ENCODE measurements at regions not wholly inside any gene's neighbourhood (a gene's known extent, or its start where the extent isn't known, plus 50 kb on each side); places are given as distances from the start of the nearest gene placed in this dataset.
"Not testable (repeated sequence)": the region's sequence is repeated elsewhere in the genome, so short reads cannot be mapped to it uniquely, and the experiment has no call there.

GRCh38 chr15:30030345-30030744 is 52.4 kb upstream of the GOLGA8J start:
- DNase-seq (ENCODE audit: extremely low read depth, low read depth, low spot score), result no peak

- no peak for DNase-seq (ENCODE audit: extremely low read depth, low read depth, low spot score)
Measured at GRCh38 chr15:30023798-30024295, 58.9 kb upstream of the GOLGA8J start.

GRCh38 chr15:30010746-30011145 is 72.0 kb upstream of the GOLGA8J start:
- DNase-seq (ENCODE audit: extremely low read depth, low read depth, low spot score), result no peak

- no peak for DNase-seq (ENCODE audit: extremely low read depth, low read depth, low spot score)
Measured at GRCh38 chr15:30008156-30008555, 74.6 kb upstream of the GOLGA8J start.

- no peak for DNase-seq (ENCODE audit: extremely low read depth, low read depth, low spot score)
Measured at GRCh38 chr15:30001602-30002001, 81.2 kb upstream of the GOLGA8J start.

GRCh38 chr15:29998033-29998432 is 84.7 kb upstream of the GOLGA8J start:
- DNase-seq (ENCODE audit: extremely low read depth, low read depth, low spot score), result no peak

GRCh38 chr15:29997499-29997898 is 85.3 kb upstream of the GOLGA8J start:
- DNase-seq (ENCODE audit: extremely low read depth, low read depth, low spot score), result no peak

- DNase-seq (ENCODE audit: extremely low read depth, low read depth, low spot score), result no peak
Measured at GRCh38 chr15:29994284-29994683, 88.5 kb upstream of the GOLGA8J start.

- no peak for DNase-seq (ENCODE audit: extremely low read depth, low read depth, low spot score)
Measured at GRCh38 chr15:29990954-29991353, 91.8 kb upstream of the GOLGA8J start.

- DNase-seq (ENCODE audit: extremely low read depth, low read depth, low spot score), result no peak
Measured at GRCh38 chr15:29990035-29990434, 92.7 kb upstream of the GOLGA8J start.

GRCh38 chr15:29988701-29989100 is 94.1 kb upstream of the GOLGA8J start:
- DNase-seq (ENCODE audit: extremely low read depth, low read depth, low spot score), result no peak

- no peak for DNase-seq (ENCODE audit: extremely low read depth, low read depth, low spot score)
Measured at GRCh38 chr15:29986946-29987345, 95.8 kb upstream of the GOLGA8J start.

- DNase-seq (ENCODE audit: extremely low read depth, low read depth, low spot score), result no peak
Measured at GRCh38 chr15:29978411-29979382, 104.1 kb upstream of the GOLGA8J start.

- not testable (repeated sequence) for DNase-seq (ENCODE audit: extremely low read depth, low read depth, low spot score)
Measured at GRCh38 chr15:29974056-29974455, 108.7 kb upstream of the GOLGA8J start.

GRCh38 chr15:29972051-29972450 is 110.7 kb upstream of the GOLGA8J start:
- no peak for DNase-seq (ENCODE audit: extremely low read depth, low read depth, low spot score)

GRCh38 chr15:29970402-29970695 is 112.4 kb upstream of the GOLGA8J start:
- peak; percentile 5 for DNase-seq (ENCODE audit: extremely low read depth, low read depth, low spot score)

GRCh38 chr15:29969562-29970401 is 113.0 kb upstream of the GOLGA8J start:
- no peak for DNase-seq (ENCODE audit: extremely low read depth, low read depth, low spot score)

- DNase-seq (ENCODE audit: extremely low read depth, low read depth, low spot score), result no peak
Measured at GRCh38 chr15:29968895-29969561, 113.7 kb upstream of the GOLGA8J start.

- DNase-seq (ENCODE audit: extremely low read depth, low read depth, low spot score), result no peak
Measured at GRCh38 chr15:29968099-29968894, 114.5 kb upstream of the GOLGA8J start.

GRCh38 chr15:29962407-29962806 is 120.3 kb upstream of the GOLGA8J start:
- no peak for DNase-seq (ENCODE audit: extremely low read depth, low read depth, low spot score)

All from glomerular endothelial cell (primary cell).